NCI-H510A treated with DMSO at 0.1 percent for 48 hours (cell line): ENCODE measurements at regions not wholly inside any gene's neighbourhood (a gene's known extent, or its start where the extent isn't known, plus 50 kb on each side); places are given as distances from the start of the nearest gene placed in this dataset.
"Not testable (repeated sequence)": the region's sequence is repeated elsewhere in the genome, so short reads cannot be mapped to it uniquely, and the experiment has no call there.

Source experiments
- DNase-seq: peaks from one replicate; lab custom pipeline; 2025; lab: John Stamatoyannopoulos, UW

- not testable (repeated sequence) for DNase-seq
Observed at GRCh38 chr13:90734497-90734896, 613.0 kb upstream of the MIR17HG start.

DNA sequence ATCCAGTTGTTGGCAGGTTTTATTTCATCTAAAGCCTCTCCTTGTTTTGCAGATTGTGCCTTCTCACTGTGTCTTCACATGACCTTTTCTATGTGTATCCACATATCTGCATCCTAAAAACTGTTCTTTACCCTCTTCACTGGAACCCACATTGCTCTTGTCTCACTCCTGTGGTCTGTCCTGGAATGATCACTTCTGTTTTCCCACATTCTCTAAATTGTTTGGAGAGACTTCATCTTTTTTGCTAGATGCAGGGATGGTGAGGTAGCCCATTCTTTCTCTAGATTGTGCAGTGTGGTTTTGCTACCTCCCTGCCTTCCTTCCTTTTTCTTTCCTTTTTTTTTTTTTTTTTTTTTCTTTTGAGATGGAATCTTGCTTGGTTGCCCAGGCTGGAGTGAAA is 608.6 kb upstream of the MIR17HG start:
- no peak for DNase-seq

- DNase-seq, result no peak
Observed at GRCh38 chr13:90740099-90740498, 607.4 kb upstream of the MIR17HG start.

DNA sequence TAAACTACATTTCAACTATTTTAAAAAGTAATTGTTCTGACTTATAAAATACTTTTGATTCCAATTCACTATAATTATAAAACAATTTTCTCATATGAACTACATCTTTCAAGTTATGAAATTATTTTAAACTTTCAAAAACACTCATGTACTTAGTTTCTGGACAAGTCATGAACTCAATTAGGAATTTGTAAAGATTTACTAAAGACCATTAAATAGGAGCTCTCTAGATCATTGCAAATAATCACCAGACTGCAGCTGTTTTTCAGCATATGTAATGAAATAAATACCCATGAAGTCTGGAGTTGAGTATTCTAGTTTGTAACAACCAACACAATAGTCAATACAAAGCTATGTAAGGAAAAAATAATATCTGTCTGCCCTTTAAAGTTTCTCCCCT is 605.1 kb upstream of the MIR17HG start:
- DNase-seq, result no peak

DNA sequence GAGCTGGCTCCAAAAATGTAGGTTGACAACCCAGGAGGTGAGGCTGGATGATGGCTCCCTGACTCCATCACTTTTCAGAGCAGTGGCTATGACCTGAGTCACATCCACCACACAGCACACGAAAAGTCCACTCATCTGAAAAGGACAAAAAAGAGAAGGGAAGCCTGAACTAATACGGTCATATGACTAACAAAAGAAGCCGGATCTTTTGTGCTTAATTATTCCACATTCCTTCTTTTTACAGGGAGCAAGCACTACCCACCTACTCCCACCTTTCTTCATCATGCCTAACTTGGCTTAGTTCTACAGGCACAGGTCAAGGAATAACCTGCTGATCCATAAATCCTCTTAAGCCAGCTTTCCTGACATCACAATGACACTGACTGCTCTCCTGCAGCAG is 601.3 kb upstream of the MIR17HG start:
- no peak for DNase-seq

GRCh38 chr13:90750021-90750420 is 597.5 kb upstream of the MIR17HG start:
- DNase-seq, result no peak

- no peak for DNase-seq
Observed at GRCh38 chr13:90751026-90751425, 596.5 kb upstream of the MIR17HG start.

GRCh38 chr13:90752070-90752469 is 595.4 kb upstream of the MIR17HG start:
- DNase-seq, result no peak

GRCh38 chr13:90757127-90757680 is 590.3 kb upstream of the MIR17HG start:
- no peak for DNase-seq

DNA sequence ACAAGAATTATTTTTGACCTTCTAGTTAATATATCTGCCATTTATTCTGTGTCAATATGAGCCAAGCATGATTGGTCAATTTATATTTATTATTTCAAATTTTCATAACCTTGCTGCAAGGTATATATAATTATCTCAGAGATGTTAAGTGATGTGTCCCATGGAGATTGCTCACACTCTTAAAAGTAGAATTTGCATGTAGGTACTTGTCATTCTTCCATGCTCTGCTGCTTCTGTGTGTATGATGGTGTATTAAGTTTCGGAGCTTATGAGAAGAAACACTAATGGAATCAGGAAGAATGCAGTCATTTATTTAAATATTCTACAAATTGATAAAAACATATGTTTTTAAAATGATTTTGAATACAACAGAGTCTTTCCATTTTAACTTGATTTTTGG is 586.8 kb upstream of the MIR17HG start:
- no peak for DNase-seq

- no peak for DNase-seq
Observed at GRCh38 chr13:90763476-90764150, 583.9 kb upstream of the MIR17HG start.

GRCh38 chr13:90766386-90766902 is 581.0 kb upstream of the MIR17HG start:
- DNase-seq, result no peak

- DNase-seq, result no peak
Observed at GRCh38 chr13:90768116-90768515, 579.4 kb upstream of the MIR17HG start.

DNA sequence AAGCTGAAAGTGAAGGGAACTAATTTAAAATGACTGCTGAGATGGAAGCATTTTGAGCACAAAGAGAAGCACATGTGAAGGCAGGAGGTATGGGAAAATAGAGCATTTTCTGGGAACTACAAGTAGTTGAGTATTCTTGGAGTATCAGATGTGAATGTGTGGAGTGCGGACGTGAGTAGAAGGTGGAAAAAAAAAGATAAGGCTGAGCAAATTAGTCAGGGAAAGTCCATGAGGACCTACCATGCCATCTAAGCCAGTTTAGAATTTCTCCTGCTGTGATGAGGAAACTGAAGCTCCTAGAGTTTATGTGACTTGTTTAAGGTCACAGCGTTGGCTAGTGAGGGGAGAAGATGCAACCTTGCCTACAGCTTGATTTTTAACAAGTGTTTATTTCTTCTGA is 578.1 kb upstream of the MIR17HG start:
- DNase-seq, result no peak

- no peak for DNase-seq
Observed at GRCh38 chr13:90770334-90770733, 577.2 kb upstream of the MIR17HG start.

GRCh38 chr13:90773681-90774080 is 573.8 kb upstream of the MIR17HG start:
- DNase-seq, result no peak

DNA sequence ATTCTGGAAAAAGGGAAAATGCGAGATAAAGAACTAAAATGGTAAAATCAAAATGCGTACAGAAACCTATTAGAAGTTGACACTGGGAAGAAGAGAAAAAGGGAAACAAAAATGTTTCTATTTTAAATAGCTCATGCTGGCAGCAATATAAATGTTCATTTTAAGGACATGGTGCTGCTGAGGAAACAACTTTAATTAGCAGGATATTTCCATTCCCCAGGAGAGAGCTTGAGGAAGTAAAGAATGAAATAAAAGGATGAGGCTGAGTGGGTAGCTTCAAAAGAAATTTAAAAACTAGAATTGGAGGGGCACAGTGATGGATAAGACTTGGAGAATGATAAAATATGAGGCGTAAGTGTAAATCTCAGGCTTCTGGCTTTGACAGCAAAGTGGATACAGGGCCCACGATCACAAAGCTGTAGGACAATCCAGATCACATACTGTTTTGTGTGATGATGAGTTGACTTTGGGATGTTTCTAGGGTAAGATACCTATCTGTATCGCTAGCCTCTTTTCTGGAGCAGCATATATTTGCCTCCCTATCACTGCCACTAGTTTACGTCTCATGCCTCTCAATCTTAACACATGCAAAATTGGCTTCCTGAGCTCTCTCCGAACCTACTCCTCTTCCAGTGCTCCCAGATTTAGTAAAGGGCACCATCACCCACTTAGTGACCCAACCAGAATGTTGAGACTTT is 571.3 kb upstream of the MIR17HG start:
- no peak for DNase-seq

- no peak for DNase-seq
Observed at GRCh38 chr13:90783273-90783672, 564.2 kb upstream of the MIR17HG start.

DNA sequence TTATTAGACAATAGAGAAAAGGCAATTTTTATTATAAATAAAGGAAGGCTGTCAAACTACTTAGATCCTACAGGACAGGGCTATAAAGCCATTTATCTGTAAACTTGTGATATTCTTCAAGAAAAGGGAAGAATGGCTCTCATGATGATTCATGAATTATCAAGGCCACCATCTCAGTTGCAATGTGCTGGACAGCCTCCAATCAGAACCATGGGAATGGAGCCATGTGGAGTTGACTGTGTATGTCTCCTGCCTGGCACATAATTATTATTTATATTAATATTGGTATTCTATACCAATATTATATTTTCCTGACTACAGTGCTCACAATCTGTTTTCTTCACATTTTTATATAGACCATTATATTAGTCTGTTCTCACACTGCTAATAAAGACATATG is 560.5 kb upstream of the MIR17HG start:
- no peak for DNase-seq

DNA sequence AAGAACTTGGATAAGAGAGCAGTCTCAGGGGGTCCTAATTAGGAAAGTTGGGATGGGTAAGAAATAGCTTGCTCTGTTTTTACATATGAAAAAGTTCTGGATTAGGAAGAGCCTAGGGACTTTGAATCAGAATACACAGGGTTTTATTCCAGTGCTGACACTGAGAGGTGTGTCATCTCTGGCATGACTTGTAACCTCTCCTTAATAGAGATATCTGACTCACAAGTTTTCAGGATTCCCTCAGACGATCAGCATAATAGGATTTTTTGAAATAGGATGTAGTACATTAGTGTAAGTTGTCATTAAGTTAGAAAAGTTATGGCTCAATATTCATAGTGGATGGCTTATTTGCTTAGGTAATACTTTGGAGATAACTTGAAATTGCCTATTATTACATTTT is 555.2 kb upstream of the MIR17HG start:
- DNase-seq, result no peak

DNA sequence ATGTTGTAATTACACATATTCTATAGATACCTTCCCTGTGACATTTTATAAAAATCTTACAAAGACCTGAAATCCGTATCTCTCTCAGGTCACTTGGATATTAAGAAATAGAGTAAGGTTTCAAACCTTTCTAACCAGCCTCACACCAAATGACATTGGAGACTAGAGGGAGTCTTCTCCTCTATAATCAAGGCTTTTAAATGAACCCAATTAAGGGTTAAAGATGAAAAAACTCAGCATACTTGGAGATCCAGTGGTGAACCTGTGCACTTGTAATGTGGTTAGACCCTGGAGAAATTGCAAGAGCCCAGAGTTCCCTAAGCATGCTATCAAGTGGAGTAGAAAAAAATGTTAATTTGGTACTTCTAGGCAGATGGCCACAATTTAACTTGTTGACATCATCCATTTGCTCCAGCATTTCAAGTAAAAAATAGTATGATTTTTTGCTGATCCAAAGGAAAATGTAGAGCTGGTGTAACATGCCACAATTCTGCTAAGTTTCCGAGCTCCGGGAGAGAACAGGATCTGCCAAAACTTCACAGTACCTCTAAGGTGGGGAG is 554.1 kb upstream of the MIR17HG start:
- no peak for DNase-seq

GRCh38 chr13:90796474-90796873 is 551.0 kb upstream of the MIR17HG start:
- DNase-seq, result no peak

DNA sequence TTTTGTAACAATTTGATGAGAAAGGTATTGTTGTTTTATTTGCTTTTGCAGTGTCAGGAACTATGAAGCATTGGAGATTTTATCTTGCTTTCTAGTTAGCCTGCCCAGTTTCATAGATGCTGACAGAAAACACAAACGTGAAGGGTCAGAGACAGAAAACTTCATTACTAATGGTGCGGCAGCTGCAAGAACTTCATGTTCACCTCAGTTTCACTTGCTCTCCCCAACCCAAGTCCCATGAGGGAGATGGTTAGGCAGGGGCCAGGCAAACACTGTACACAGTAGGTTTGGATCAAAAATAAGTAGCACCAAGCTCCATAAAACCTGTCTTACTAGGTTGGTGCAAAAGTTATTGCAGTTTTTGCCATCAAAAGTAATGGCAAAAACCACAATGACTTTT is 550.2 kb upstream of the MIR17HG start:
- no peak for DNase-seq
